Anterior cingulate cortex (tissue), 58 donors: ENCODE measurements at regions not wholly inside any gene's neighbourhood (a gene's known extent, or its start where the extent isn't known, plus 50 kb on each side); places are given as distances from the start of the nearest gene placed in this dataset.

Source experiments
- DNase-seq, 58 donors: peaks; one replicate each; lab custom pipeline; 2025; lab: John Stamatoyannopoulos, UW

DNA sequence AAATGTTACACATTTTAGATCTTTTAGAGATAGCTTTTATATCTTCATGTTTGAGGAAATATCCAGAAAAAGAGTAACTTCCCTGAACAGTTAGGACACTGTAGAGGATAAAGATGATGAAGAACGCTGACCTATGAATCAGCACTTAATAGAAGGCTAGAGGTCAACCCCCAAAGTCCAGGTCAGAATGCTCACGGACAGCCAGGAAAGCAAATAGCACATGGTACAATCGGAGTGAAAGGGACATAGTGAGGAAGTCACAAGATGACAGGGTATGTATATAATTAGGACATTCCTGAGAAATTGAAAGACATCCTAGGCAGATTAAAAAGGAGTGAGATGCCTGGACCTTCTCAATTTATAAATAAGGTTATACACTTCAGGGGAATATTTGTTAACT, 55.1 kb upstream of the CNTNAP4 start:
- no peak for DNase-seq

DNA sequence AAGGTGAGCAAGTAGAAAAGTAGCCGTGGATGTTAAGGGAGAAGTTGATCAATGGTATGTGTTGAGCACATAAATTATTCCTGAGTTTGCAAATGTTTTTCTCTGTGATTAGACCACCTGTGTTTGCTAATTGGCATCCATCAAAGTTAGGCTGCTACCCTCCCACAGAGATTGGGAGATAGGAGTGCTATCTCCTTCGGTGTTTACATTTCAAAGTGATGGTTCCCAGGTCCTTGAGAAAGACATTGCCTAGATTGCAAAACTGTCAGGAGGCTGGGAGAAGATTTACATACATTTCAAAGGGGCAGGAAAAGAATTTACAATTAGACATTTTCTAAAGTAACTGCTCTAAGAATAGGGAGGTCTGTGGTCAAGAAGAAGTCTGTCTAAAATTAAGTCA, 54.3 kb upstream of the CNTNAP4 start:
- DNase-seq, result no peak

DNA sequence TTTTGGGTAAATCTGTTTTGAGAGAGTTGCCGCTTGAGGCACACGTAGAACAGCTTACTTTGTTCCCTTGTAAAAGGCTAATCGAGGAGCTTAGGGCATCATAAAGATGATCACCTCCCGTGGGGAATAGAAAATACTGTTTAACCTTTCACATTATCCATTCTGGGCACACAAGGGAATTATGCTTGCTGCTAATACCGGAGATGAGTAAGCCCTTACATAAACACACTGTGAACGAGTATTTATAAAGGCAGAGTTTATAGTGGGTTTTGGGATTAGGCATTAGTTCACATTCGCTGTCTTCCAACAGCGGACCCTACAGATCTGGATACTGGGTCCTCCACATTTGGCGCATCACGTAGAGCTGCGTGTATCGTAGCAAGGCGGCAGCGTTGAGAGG, 51.2 kb upstream of the CNTNAP4 start:
- no peak for DNase-seq

DNA sequence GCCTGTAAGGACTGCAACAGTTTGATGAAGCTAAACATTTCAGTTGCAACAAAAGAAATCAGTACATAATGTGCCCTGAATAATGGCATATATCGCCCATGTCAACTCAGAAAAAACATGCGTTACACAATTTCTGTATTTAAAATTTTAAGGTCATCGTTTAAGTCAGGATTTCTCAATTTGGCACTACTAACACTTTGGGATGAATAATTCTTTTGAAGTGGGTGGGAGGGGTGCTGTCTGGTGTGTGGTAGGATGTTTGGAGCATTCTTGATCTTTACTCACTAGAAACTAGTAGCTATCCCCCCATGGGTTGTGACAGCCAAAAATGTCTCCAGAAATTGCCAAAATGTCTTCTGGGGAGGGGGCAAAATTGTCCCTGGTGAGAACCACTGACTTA, 50.7 kb upstream of the CNTNAP4 start:
- no peak for DNase-seq
